BJ (cell line): ENCODE measurements at regions not wholly inside any gene's neighbourhood (a gene's known extent, or its start where the extent isn't known, plus 50 kb on each side); places are given as distances from the start of the nearest gene placed in this dataset.

Experiments used
- CTCF ChIA-PET: fragments of 350-600 bp; formaldehyde crosslinking; extraction: SDS; loops from one replicate; lab custom pipeline; 2021; ENCODE audit warnings: antibody characterized with exemption, inconsistent platforms; lab: Yijun Ruan, JAX
- POLR2A ChIA-PET: fragments of 300-600 bp; sonication (Branson Sonifier 250); formaldehyde crosslinking; extraction: SDS; loops from one replicate; lab custom pipeline; 2021; ENCODE audit warnings: antibody characterized with exemption; lab: Charles Lee
- DNase-seq: peaks from one replicate; pipeline ENCODE4 v3.0.0-alpha.2; 2011; ENCODE audit warnings: low read depth
- H3K27me3 ChIP-seq: 2 replicates; pipeline ENCODE4 v1.6.0; 2011; ENCODE audit warnings: low read length; ENCODE audit not compliant: control insufficient read depth, insufficient read depth
- H3K36me3 ChIP-seq: 2 replicates; pipeline ENCODE4 v1.5.1; 2011; ENCODE audit warnings: low read length; ENCODE audit not compliant: control insufficient read depth, insufficient read depth
- H3K4me3 ChIP-seq: 2 replicates; pipeline ENCODE4 v1.5.1; 2011; ENCODE audit warnings: low read depth, mild to moderate bottlenecking, control low read depth, low read length
- TF ChIP-seq, protein P1 (sequence below): IDR thresholded peaks from 2 replicates; pipeline ENCODE4 v1.5.1; 2011; ENCODE audit warnings: low read depth, mild to moderate bottlenecking, control low read depth, inconsistent platforms, low read length, moderate library complexity; ENCODE audit not compliant: insufficient read depth

- no peak for DNase-seq
- no peak overlapping the region for H3K4me3 ChIP-seq
- H3K27me3 ChIP-seq, result peaks cover 4% of the 10 kb centered on the region; the same call in 1 of the 2 replicates
- CTCF ChIA-PET, result interaction anchor here (1.2 kb wide), 1 partner anchor 11 kb away, joined by 3 read pairs; no protein-coding TSS in a partner anchor
- POLR2A ChIA-PET, result interaction anchor here (0.6 kb wide), 1 partner anchor 367 kb away, joined by 4 read pairs; no protein-coding TSS in a partner anchor
- H3K36me3 ChIP-seq, result no peaks in the 10 kb centered on the region
- TF ChIP-seq, protein P1, sequence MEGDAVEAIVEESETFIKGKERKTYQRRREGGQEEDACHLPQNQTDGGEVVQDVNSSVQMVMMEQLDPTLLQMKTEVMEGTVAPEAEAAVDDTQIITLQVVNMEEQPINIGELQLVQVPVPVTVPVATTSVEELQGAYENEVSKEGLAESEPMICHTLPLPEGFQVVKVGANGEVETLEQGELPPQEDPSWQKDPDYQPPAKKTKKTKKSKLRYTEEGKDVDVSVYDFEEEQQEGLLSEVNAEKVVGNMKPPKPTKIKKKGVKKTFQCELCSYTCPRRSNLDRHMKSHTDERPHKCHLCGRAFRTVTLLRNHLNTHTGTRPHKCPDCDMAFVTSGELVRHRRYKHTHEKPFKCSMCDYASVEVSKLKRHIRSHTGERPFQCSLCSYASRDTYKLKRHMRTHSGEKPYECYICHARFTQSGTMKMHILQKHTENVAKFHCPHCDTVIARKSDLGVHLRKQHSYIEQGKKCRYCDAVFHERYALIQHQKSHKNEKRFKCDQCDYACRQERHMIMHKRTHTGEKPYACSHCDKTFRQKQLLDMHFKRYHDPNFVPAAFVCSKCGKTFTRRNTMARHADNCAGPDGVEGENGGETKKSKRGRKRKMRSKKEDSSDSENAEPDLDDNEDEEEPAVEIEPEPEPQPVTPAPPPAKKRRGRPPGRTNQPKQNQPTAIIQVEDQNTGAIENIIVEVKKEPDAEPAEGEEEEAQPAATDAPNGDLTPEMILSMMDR, result no peak
These were observed 174.7 kb downstream of the GAS1 start for GRCh38 chr9:86772635-86772993.

- no peaks in the 10 kb centered on the region for H3K36me3 ChIP-seq
- no peak overlapping the region for H3K4me3 ChIP-seq
- TF ChIP-seq, protein P1, result no peak
- H3K27me3 ChIP-seq, result peaks cover 4% of the 10 kb centered on the region; the same call in 1 of the 2 replicates
- DNase-seq, result no peak
- ChIA-PET CTCF (interaction anchor here (1.2 kb wide), 1 partner anchor 12 kb away, joined by 3 read pairs; no protein-coding TSS in a partner anchor), POLR2A (interaction anchor here (0.5 to 0.6 kb wide), 2 partner anchors 175 to 366 kb away, joined by 4 read pairs; partner anchors contain the start of gene GAS1)
These were observed 175.2 kb downstream of the GAS1 start for GRCh38 chr9:86771941-86772634.

GRCh38 chr9:86771420-86771819, 175.9 kb downstream of the GAS1 start:
- POLR2A ChIA-PET, result no interaction called here
- TF ChIP-seq, protein P1, result no peak
- CTCF ChIA-PET, result no interaction called here

DNA sequence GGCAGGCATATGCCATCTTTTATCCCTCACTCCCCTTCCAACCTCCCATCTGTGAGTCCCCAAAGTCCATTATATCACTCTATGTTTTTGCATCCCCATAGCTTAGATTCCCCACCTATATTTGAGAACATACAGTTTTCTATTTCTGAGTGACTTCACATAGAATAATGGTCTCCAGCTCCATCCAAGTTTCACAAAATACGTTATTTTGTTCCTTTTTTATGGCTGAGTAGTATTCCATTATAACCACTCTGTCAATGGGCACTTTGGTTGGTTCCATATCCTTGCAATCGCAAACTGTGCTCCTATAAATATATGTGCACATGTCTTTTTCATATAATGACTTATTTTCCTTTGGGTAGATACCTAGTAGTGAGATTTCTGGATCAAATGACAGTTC, 178.6 kb downstream of the GAS1 start:
- H3K36me3 ChIP-seq, result no peaks in the 10 kb centered on the region
- no peak for DNase-seq
- TF ChIP-seq, protein P1, result no peak
- ChIA-PET POLR2A (interaction anchor here (0.6 kb wide), 1 partner anchor 347 kb away, joined by 3 read pairs; no protein-coding TSS in a partner anchor), CTCF (no interaction called here)
- H3K27me3 ChIP-seq, result peaks cover 4% of the 10 kb centered on the region; the same call in 1 of the 2 replicates
- no peak overlapping the region for H3K4me3 ChIP-seq

More at GRCh38 chr9:86771420-86771819, 175.9 kb downstream of the GAS1 start:
- peaks cover 4% of the 10 kb centered on the region; the same call in 1 of the 2 replicates for H3K27me3 ChIP-seq
- DNase-seq, result no peak
- H3K36me3 ChIP-seq, result no peaks in the 10 kb centered on the region
- H3K4me3 ChIP-seq, result no peak overlapping the region

GRCh38 chr9:86768020-86768419, 179.3 kb downstream of the GAS1 start:
- Histone ChIP-seq H3K36me3 (no peaks in the 10 kb centered on the region), H3K4me3 (no peak overlapping the region), H3K27me3 (peaks cover 4% of the 10 kb centered on the region; the same call in 1 of the 2 replicates)
- ChIA-PET CTCF (interaction anchor here (0.5 to 1.2 kb wide), 3 partner anchors 51 to 340 kb away, joined by 3 to 5 read pairs (median 3); no protein-coding TSS in a partner anchor), POLR2A (interaction anchor here (0.5 to 0.6 kb wide), 2 partner anchors 347 to 945 kb away, joined by 3 read pairs; no protein-coding TSS in a partner anchor)
- TF ChIP-seq, protein P1, result no peak
- no peak for DNase-seq
